NCI-H2227 (cell line): ENCODE measurements at regions not wholly inside any gene's neighbourhood (a gene's known extent, or its start where the extent isn't known, plus 50 kb on each side); places are given as distances from the start of the nearest gene placed in this dataset.
"Not testable (repeated sequence)": the region's sequence is repeated elsewhere in the genome, so short reads cannot be mapped to it uniquely, and the experiment has no call there.

Experiments
- DNase-seq: peaks from one replicate; lab custom pipeline; 2025; ENCODE audit not compliant: unreplicated experiment; lab: John Stamatoyannopoulos, UW

- no peak for DNase-seq
Measured at GRCh38 chr3:30319713-30320112, 286.7 kb upstream of the TGFBR2 start.

DNA sequence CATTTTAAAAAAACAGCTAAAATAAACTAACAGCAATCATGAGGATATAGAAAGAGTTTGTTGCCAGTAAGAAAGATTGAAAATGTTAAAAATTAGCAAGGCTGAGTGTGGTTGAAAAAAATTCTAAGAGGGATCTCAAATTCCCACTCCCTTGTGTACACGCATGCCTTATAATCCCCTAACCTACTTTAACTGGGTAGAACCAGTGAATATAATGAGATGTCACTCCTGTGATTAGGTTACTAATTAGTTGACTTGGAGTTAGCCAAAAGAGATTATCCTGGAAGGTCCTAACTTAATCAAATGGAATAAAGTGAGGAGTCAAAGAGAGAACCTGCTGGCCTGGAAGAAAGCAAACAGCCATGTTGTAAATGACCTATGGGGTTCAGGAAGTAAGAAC lies 286.0 kb upstream of the TGFBR2 start:
- DNase-seq, result no peak

- no peak for DNase-seq
Measured at GRCh38 chr3:30321065-30321464, 285.3 kb upstream of the TGFBR2 start.

GRCh38 chr3:30323649-30324048 lies 282.8 kb upstream of the TGFBR2 start:
- not testable (repeated sequence) for DNase-seq

DNA sequence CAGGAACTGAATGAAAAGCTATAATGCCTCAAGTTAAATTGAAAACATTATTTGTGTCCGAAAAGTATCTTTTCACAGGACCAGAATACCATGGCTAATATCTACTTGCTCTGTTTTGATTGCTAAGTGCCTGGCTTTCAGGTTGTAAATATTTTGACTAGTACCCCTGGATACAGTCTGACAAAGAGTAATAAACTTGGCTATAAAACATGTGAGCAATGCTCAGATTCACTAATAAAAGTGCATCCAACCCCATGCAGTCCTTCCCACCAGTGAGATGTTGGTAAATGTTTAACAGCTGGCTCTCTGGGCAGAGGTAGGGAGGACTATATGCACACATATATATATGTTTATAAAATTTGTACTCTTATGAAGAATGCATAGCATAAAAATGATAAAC lies 281.8 kb upstream of the TGFBR2 start:
- no peak for DNase-seq

DNA sequence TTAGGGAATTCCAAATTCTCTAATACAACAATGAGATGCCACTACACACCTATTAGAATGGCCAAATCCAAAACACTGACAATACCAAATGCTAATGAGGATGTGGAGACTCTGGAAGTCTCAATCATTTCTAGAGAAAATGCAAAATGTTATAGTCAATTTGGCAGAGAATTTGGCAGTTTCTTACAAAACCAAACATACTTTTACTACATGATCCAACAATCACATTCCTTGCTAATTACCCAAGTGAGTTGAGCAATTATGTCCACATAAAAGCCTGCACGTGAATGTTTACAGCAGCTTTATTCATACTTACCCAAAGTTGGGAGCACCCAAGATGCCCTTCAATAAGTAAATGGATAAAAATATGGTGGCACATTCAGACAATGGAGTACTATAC lies 278.4 kb upstream of the TGFBR2 start:
- DNase-seq, result not testable (repeated sequence)

GRCh38 chr3:30328935-30329334 lies 277.5 kb upstream of the TGFBR2 start:
- DNase-seq, result not testable (repeated sequence)

- DNase-seq, result no peak
Measured at GRCh38 chr3:30331519-30331918, 274.9 kb upstream of the TGFBR2 start.

DNA sequence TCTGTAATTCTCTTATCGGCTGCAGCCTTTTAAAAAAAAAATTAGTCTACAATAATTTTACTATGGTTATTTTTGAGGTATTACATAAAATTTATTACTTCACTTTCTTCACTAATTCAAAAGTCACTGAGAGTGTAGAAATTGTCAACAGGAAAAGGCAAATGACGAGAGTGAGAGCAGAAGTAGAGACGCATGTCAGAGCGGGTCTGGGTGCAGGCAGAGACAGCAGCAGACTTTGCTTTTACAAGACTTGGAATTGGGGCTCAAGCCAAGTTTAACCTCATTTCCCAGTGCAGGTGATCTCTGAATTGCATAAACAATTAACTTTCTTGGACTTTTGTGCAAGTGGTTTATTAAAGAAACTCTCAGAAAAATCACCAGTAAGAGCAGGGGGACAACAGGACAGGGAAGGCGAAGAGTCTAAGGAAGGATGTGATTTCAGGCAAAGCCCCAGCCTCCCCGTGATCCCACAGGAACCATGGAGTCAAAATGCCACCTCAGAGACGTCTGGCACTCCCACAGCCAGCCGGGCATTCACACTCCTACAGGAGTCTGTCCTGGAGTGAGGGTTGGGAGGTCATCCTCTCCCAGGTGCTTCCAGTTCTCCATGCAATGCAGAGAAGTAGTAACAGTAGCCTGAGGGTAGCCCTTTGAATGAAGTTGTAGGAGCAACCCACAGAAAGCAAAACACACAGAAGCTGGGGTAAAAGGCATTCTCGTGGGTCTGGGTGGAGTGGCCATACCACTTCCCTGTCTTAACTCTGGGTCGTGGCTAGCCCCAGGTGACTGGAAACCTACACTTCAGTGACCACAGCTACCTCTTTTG lies 274.0 kb upstream of the TGFBR2 start:
- no peak for DNase-seq

- DNase-seq, result no peak
Measured at GRCh38 chr3:30333143-30333542, 273.3 kb upstream of the TGFBR2 start.

DNA sequence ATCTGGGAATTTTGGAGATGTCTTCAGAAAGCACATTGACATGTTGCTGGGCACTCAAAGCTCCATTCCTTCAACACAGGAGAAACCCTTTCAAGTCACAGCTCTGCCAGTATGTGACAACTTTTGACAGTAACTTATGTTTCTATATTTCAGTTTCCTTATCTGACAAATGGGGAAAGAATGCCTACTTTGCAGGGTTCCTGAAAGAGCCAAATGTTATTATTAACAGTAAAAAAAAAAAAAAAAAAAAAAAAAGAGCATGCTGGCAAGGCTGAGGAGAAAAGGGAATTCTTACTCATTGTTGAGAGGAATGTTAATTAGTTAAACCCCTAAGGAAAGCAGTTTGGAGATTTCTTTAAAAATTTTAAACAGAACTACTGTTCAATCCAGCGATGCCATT lies 272.5 kb upstream of the TGFBR2 start:
- no peak for DNase-seq

DNA sequence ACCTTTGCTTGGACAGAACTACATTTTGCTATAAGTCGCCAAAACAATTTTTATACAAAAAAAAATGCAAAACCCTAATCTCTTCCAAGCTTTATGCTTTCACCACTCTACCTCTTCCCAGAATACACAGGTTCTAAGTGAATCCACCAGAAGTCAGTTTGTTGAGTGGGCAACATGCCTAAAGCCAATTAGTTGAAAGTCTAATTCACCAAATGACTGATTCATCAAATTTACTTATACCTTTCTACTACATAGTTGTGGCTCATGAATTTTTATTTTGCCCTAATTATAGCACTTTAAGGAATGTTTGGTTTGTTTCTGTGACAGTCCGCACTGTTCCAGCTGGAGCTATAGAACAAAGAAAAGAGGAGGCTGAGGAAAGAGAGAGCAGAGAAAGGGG lies 265.9 kb upstream of the TGFBR2 start:
- DNase-seq, result no peak

DNA sequence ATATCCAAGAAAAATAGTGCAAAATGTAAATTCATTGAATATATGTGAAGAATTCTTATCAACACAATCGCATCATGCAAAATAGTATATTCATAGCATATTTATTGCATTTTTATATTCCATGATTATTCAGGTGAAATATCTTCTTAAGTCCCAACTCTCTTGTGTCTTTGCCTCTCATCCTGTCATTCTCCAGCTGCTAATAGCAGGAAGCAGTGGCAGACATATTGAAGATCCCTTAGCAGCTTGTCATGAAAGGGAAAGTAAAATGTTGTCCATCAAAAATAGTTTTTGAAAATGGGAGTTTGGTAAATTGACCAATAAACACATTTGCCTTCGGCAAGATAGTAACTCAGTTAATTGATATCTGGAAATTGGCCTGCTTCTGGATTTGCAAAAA lies 265.3 kb upstream of the TGFBR2 start:
- no peak for DNase-seq

- DNase-seq, result no peak
Measured at GRCh38 chr3:30341851-30342250, 264.6 kb upstream of the TGFBR2 start.

DNA sequence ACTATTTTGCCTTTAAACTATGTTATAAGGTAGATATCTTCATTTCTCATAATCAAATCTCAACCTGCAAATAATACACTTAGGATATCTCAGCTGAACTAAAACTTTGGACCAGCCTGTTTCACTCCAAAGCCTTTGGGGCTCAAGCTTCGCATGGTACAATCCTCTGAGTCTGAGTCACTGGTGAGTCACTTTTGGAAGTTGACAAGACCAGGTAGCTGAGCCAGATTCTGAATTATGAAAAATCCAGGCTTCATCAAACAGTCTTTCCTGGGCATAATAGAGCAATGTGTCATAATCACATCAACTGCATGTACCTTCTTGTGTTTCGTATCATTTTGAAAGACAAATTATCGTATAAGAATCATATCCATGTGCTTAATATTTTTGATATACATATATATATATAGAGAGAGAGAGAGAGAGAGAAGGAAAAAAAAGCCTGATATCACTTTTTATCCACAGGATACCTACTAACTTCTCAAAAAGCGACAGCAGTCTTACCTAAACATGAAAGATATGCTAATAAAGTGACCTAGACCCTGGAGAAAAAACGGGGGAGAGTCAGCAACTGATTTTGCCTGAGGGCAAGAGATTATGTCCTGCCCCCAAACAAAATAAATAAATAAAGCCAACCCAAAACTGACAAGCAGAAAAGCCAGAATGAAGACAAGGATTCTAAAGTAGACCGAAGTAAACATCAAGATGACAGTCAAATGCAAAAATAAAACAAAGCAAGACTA lies 263.9 kb upstream of the TGFBR2 start:
- no peak for DNase-seq

DNA sequence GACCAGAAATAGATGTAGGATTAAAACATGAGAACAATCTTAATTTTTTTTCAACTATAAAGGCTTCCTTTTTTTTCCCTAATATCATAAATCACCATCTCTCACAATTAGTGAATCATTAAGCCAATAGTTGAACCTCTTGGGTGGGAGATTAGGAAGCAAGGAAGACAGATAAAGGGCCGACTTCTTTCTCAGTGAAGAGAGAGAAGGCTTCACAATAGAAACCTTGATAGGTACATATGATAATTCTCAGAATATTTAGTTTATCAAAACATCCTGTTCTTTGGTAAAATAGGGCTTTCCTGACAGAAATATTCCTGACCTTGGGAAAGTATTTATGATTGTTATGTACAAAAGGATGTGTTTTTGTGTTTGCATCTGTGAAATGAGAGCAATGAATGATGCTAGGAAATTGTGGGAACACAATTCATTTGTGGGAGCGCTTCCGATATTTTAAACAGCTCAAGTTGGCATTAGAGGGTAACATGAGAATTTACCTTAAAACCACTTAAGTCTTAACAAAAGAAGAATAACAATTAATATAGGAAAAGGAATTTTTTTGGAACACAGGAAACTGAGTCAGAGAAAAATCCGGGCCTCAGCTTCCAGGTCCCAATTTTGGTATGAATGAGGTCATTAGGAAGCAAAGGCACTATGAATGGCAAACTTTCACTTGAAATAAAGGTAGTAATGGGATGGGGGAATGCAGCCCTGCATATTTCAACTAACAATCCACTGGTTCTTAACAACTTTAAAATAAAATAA lies 263.2 kb upstream of the TGFBR2 start:
- no peak for DNase-seq

GRCh38 chr3:30343861-30344260 lies 262.5 kb upstream of the TGFBR2 start:
- DNase-seq, result no peak

- DNase-seq, result no peak
Measured at GRCh38 chr3:30344288-30344687, 262.1 kb upstream of the TGFBR2 start.

DNA sequence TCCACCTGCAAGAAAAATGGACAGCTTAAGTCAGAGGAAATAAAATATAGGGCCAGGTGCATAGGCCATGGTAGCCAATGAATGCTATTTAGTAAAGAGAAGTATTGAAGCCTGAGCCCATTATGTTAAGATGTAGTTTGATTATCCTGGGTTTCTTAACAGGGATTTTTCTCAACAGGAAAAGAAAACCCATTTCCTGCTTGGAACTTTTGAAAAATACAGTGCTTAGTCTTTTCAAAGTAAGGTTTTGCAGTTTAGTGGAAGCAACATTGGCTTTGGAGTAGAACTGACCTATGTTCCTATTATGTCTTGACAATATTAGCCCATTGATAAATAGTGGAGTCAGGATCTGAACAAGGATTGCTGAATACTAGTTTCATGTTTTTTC lies 259.5 kb upstream of the TGFBR2 start:
- no peak for DNase-seq

DNA sequence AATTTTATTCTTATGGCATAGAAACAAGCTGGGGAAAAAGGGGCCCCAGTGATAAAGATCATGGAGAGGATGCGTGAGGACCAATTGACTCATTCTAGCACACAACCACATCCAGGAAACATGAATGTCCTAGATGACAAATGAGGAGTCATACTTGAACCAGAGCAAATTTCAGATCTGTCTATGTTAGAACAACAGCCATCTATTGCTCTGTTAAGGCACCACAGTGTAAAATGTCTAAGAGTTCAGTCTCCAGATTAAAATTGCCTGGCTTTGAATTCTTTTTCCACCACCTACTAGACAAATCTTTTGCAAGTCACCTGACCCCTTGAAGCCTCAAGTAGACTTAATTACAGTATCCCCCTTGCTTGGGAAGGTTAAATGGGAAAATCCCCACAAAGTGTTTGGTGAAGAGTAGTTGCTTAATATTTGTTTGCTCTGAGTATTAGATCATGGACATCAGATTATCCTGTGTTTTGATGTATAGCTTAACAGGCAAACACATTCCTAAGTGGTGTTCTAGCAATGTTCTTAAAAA lies 258.7 kb upstream of the TGFBR2 start:
- DNase-seq, result no peak

DNA sequence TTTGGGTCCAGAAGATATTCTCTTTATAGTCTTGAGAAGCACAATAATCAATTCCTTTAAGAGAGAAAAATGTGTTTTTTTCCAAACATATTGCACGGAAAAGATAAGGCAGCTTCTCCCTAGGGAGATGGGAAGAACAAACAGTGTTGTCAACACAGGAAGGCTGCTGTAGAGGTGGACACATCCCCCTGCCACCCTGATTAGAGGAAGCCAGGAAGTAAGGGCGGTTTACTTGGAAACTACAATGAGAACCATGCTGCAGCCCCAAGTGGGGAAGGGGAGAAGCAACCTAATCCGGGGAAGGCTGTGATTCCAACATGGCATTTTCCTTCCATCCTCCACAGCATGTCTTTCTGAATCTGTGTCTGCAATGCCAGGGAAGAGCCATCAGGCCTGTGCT lies 256.9 kb upstream of the TGFBR2 start:
- no peak for DNase-seq

DNA sequence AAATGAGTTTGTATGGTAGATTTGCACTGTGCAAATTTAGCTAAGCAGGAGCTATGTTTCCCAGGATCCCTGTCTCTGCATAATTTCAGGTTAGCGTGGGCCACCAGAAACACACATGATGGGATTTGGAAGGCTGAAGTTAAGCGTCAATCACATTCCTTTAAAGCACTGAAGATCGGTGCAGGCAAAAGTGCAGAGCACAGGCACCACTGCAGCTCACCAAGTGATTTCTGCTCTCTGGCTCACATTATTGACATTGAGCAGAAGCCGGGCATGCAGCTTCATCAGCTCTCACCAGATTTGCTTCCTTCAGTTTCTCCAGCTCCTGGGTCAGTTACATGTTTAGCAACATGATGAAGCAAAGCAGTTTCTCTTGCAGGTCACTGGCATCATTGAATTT lies 256.4 kb upstream of the TGFBR2 start:
- DNase-seq, result no peak
